DND-41 (cell line): ENCODE measurements at regions not wholly inside any gene's neighbourhood (a gene's known extent, or its start where the extent isn't known, plus 50 kb on each side); places are given as distances from the start of the nearest gene placed in this dataset.

Experiments used
- ATAC-seq: fragments of 200-7000 bp; cut with Tn5 transposase; 3 replicates; pipeline ENCODE4 v1.9.1; 2021; ENCODE audit warnings: low read depth; ENCODE audit not compliant: insufficient read depth
- DNase-seq: peaks from one replicate; pipeline ENCODE4 v3.0.0-alpha.2; 2020
- H2AFZ ChIP-seq: 2 replicates; pipeline ENCODE4 v1.6.0; 2012; ENCODE audit warnings: low read depth, low read length
- H3K27ac ChIP-seq: 2 replicates; pipeline ENCODE4 v1.5.1; 2012; ENCODE audit warnings: low read length, inconsistent platforms
- H3K27me3 ChIP-seq: fragments of 200-600 bp; sonication (generic); 2 replicates; pipeline ENCODE4 v1.6.0; 2012; ENCODE audit warnings: low read length, mild to moderate bottlenecking, inconsistent platforms; ENCODE audit not compliant: insufficient read depth, poor library complexity
- H3K36me3 ChIP-seq: 2 replicates; pipeline ENCODE4 v1.5.1; 2012; ENCODE audit warnings: low read length, inconsistent platforms; ENCODE audit not compliant: insufficient read depth
- H3K4me1 ChIP-seq: 2 replicates; pipeline ENCODE4 v1.5.1; 2012; ENCODE audit warnings: mild to moderate bottlenecking, low read length; ENCODE audit not compliant: insufficient read depth
- H3K4me2 ChIP-seq: 2 replicates; pipeline ENCODE4 v1.6.0; 2012; ENCODE audit warnings: mild to moderate bottlenecking, moderate library complexity, low read length, inconsistent platforms; ENCODE audit not compliant: insufficient read depth
- H3K4me3 ChIP-seq, 2 experiments: fragments of 200-600 bp in 1 of 2; shearing (Covaris generic) in 1 of 2; 2 replicates each; pipeline ENCODE4 v1.5.1; 2012 to 2016; ENCODE audit warnings: inconsistent platforms in 2 of 2, low read length in 2 of 2, mild to moderate bottlenecking in 2 of 2, low read depth in 1 of 2, moderate library complexity in 1 of 2
- H3K79me2 ChIP-seq: 2 replicates; pipeline ENCODE4 v1.6.0; 2012; ENCODE audit warnings: low read length, inconsistent platforms; ENCODE audit not compliant: insufficient read depth
- H3K9ac ChIP-seq: 2 replicates; pipeline ENCODE4 v1.6.0; 2012; ENCODE audit warnings: low read depth, mild to moderate bottlenecking, inconsistent platforms, low read length, moderate library complexity
- H3K9me3 ChIP-seq: 2 replicates; pipeline ENCODE4 v1.5.1; 2012; ENCODE audit warnings: low read length, moderate library complexity, mild to moderate bottlenecking, inconsistent platforms; ENCODE audit not compliant: insufficient read depth, severe bottlenecking
- H4K20me1 ChIP-seq: 2 replicates; pipeline ENCODE4 v1.6.0; 2012; ENCODE audit warnings: low read length; ENCODE audit not compliant: insufficient read depth
- EZH2 ChIP-seq: IDR thresholded peaks from 3 replicates; pipeline ENCODE4 v1.6.1; 2012; ENCODE audit warnings: borderline replicate concordance, low read depth, mild to moderate bottlenecking, moderate library complexity, low read length, inconsistent platforms; ENCODE audit not compliant: severe bottlenecking
- TF ChIP-seq, protein P1 (sequence below): IDR thresholded peaks from 2 replicates; pipeline ENCODE4 v1.5.1; 2012; ENCODE audit warnings: borderline replicate concordance, low read length, moderate library complexity, mild to moderate bottlenecking; ENCODE audit not compliant: poor library complexity, severe bottlenecking; ENCODE audit errors: extremely low read depth

- DNase-seq: no peak
- Histone ChIP-seq H2AFZ (no peak overlapping the region), H3K27ac (no peak overlapping the region), H3K9ac (no peak overlapping the region), H3K4me3 (no peak overlapping the region), H3K9me3 (no peaks in the 10 kb centered on the region), H3K36me3 (no peaks in the 10 kb centered on the region), H4K20me1 (no peaks in the 10 kb centered on the region), H3K4me2 (no peak overlapping the region), H3K79me2 (no peaks in the 10 kb centered on the region), H3K27me3 (no peaks in the 10 kb centered on the region), H3K4me1 (no peaks in the 10 kb centered on the region)
- no peak for ATAC-seq
- TF ChIP-seq, protein P1, sequence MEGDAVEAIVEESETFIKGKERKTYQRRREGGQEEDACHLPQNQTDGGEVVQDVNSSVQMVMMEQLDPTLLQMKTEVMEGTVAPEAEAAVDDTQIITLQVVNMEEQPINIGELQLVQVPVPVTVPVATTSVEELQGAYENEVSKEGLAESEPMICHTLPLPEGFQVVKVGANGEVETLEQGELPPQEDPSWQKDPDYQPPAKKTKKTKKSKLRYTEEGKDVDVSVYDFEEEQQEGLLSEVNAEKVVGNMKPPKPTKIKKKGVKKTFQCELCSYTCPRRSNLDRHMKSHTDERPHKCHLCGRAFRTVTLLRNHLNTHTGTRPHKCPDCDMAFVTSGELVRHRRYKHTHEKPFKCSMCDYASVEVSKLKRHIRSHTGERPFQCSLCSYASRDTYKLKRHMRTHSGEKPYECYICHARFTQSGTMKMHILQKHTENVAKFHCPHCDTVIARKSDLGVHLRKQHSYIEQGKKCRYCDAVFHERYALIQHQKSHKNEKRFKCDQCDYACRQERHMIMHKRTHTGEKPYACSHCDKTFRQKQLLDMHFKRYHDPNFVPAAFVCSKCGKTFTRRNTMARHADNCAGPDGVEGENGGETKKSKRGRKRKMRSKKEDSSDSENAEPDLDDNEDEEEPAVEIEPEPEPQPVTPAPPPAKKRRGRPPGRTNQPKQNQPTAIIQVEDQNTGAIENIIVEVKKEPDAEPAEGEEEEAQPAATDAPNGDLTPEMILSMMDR: no peak
- no peak for TF ChIP-seq EZH2
Measured at GRCh38 chr2:155151472-155151871, 453.0 kb downstream of the KCNJ3 start.

GRCh38 chr2:155145758-155146229 lies 447.3 kb downstream of the KCNJ3 start:
- TF ChIP-seq EZH2: no peak
- TF ChIP-seq, protein P1: no peak
- no peaks in the 10 kb centered on the region for H3K4me1 ChIP-seq
- H3K9ac ChIP-seq: no peak overlapping the region
- no peak overlapping the region for H3K4me2 ChIP-seq
- no peaks in the 10 kb centered on the region for H4K20me1 ChIP-seq
- no peaks in the 10 kb centered on the region for H3K79me2 ChIP-seq
- DNase-seq (no peak), ATAC-seq (no peak)
- H3K4me3 ChIP-seq: no peak overlapping the region
- no peaks in the 10 kb centered on the region for H3K36me3 ChIP-seq
- H3K9me3 ChIP-seq: no peaks in the 10 kb centered on the region
- H3K27ac ChIP-seq: no peak overlapping the region
- H2AFZ ChIP-seq: no peak overlapping the region
- H3K27me3 ChIP-seq: no peaks in the 10 kb centered on the region

GRCh38 chr2:155141418-155141817 lies 442.9 kb downstream of the KCNJ3 start:
- no peak overlapping the region for H3K4me2 ChIP-seq
- TF ChIP-seq, protein P1: no peak
- no peak for TF ChIP-seq EZH2
- H3K36me3 ChIP-seq: no peaks in the 10 kb centered on the region
- ATAC-seq (no peak), DNase-seq (no peak)
- no peak overlapping the region for H3K4me3 ChIP-seq
- H2AFZ ChIP-seq: no peak overlapping the region
- H3K9me3 ChIP-seq: no peaks in the 10 kb centered on the region
- no peaks in the 10 kb centered on the region for H3K27me3 ChIP-seq
- H3K4me1 ChIP-seq: no peaks in the 10 kb centered on the region
- H3K9ac ChIP-seq: no peak overlapping the region
- no peak overlapping the region for H3K27ac ChIP-seq
- no peaks in the 10 kb centered on the region for H4K20me1 ChIP-seq
- H3K79me2 ChIP-seq: no peaks in the 10 kb centered on the region

GRCh38 chr2:155125585-155126230 lies 427.2 kb downstream of the KCNJ3 start:
- no peak overlapping the region for H3K4me2 ChIP-seq
- H3K79me2 ChIP-seq: no peaks in the 10 kb centered on the region
- no peak overlapping the region for H2AFZ ChIP-seq
- no peak overlapping the region for H3K4me3 ChIP-seq
- H3K27me3 ChIP-seq: no peaks in the 10 kb centered on the region
- ATAC-seq (no peak), DNase-seq (no peak)
- TF ChIP-seq, protein P1: no peak
- TF ChIP-seq EZH2: no peak
- H4K20me1 ChIP-seq: no peaks in the 10 kb centered on the region
- no peaks in the 10 kb centered on the region for H3K36me3 ChIP-seq
- no peaks in the 10 kb centered on the region for H3K9me3 ChIP-seq
- H3K27ac ChIP-seq: no peak overlapping the region
- no peaks in the 10 kb centered on the region for H3K4me1 ChIP-seq
- no peak overlapping the region for H3K9ac ChIP-seq
